PFSK-1 (cell line): ENCODE measurements at regions not wholly inside any gene's neighbourhood (a gene's known extent, or its start where the extent isn't known, plus 50 kb on each side); places are given as distances from the start of the nearest gene placed in this dataset.

ENCODE experiments used
- FOXP2 ChIP-seq: optimal IDR thresholded peaks from 2 replicates; pipeline ENCODE3; 2011; ENCODE audit warnings: borderline replicate concordance, control low read depth, inconsistent platforms; ENCODE audit not compliant: insufficient read depth; ENCODE audit errors: extremely low read length, extremely low read depth
- POLR2AphosphoS5 ChIP-seq: IDR thresholded peaks from 2 replicates; pipeline ENCODE4 v1.6.1; 2012; ENCODE audit warnings: low read depth, mild to moderate bottlenecking, control low read depth, low read length, moderate library complexity
- REST ChIP-seq, 2 experiments: IDR thresholded peaks; 2 replicates each; pipeline versions ENCODE4 v1.6.1 to v1.8.0; 2011 to 2012; ENCODE audit warnings: low read depth in 2 of 2, low read length in 2 of 2, control low read depth in 1 of 2, inconsistent platforms in 1 of 2, mild to moderate bottlenecking in 1 of 2, moderate library complexity in 1 of 2; ENCODE audit not compliant: insufficient read depth in 1 of 2
- SIN3A ChIP-seq: IDR thresholded peaks from 2 replicates; pipeline ENCODE4 v1.6.1; 2012; ENCODE audit warnings: mild to moderate bottlenecking, low read length, moderate library complexity, borderline replicate concordance; ENCODE audit not compliant: insufficient read depth
- TAF1 ChIP-seq: IDR thresholded peaks from 2 replicates; pipeline ENCODE4 v1.6.1; 2012; ENCODE audit warnings: low read length, control low read depth, borderline replicate concordance; ENCODE audit not compliant: insufficient read depth

- TF ChIP-seq REST (IDR thresholded peaks at IDR 0.05; ENCODE audit: insufficient read depth in 1 of 2, low read depth in 2 of 2, low read length in 2 of 2) (no peak), TAF1 (no peak), SIN3A (no peak), POLR2AphosphoS5 (no peak), FOXP2 (no peak)
Observed at GRCh38 chr10:118408181-118408580, 66.1 kb upstream of the FAM204A start.
